Stimulated activated CD4-positive, alpha-beta T cell treated with anti-CD3 and anti-CD28 coated beads, Interleukin-2, amount 100 ng/mL, for 4 hours (primary cell): ENCODE measurements at regions not wholly inside any gene's neighbourhood (a gene's known extent, or its start where the extent isn't known, plus 50 kb on each side); places are given as distances from the start of the nearest gene placed in this dataset.

Experiments used
- DNase-seq: peaks from one replicate; pipeline ENCODE4 v3.0.0-alpha.2; 2020; ENCODE audit warnings: low read depth

GRCh38 chr10:90328896-90329295, 528.9 kb downstream of the HTR7 start:
- no peak for DNase-seq

DNA sequence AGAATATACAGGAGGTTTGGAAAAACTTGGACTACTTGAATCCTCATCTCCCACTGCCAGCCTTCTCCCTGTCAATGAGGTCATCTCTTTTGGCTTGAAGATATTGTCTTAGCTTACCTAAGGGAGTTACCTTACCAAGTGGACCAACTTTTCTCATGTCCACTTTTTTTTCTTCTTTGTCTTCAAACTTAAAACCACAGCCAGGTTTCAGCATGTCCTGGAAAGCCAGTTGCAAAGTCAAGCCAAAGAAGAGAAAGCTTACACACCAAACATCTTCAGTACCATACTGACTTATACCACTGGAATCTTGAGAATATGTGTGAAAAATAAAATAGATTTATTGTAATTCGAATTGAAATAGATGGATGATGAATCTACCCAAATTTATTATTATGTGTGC, 520.5 kb downstream of the HTR7 start:
- DNase-seq, result no peak

DNA sequence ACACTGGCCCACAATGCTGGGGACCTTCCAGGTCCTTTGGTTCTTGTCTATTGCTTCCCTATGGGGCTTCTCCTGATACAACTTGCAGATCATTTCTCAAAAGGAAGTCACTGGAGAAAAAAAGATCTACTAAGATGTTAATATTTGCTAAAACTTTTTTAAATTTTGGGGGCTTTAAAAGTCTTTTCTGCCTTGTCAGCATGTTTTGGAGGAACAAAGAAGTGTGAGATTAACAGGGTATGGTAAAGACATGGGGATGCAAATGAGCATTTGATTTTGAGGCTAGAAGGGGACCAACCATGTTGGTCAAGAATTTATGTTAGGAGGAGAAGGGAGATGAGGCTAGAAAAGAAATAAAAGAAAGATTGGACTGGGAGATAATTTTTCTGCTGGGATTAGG, 515.4 kb downstream of the HTR7 start:
- no peak for DNase-seq

DNA sequence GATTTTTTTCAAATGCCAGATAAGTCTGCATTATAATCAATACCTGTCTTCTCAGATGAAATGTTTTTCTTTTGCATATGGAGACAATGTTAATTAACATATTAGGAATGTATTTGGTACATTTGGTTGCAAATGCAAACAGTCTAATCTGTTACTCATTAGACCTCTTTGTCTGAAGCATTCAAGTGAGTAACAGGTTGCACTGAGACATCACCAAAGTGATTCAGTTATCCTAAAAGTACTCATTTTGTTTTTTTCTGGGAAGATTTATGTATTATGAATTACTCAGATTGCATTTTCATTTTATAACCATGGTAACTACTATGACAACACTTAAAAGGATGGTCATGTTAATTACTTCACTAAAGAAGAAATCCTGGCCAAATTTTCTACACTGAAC, 513.6 kb downstream of the HTR7 start:
- no peak for DNase-seq

DNA sequence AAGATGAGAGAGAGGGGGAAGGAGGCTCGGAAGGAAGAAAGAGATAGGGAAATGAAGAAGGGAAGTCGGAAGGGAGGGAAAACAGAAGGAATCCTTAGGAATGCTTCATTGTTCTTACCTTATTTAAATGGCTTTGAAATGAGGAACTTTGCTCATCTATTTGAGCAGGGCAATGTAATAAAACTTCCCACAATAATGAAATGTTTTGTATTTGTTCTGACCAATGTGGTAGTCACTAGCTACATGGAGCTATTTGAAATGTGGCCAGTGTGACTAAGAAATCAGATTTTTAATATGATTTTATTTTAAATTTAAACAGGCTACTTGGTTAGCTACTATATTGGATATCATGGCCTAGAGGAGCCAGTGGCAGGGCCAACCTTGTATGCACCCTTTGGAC, 510.6 kb downstream of the HTR7 start:
- no peak for DNase-seq

- DNase-seq, result no peak
These were observed 507.7 kb downstream of the HTR7 start for GRCh38 chr10:90350122-90350521.

GRCh38 chr10:90352288-90352687, 505.6 kb downstream of the HTR7 start:
- DNase-seq, result no peak

GRCh38 chr10:90354914-90355313, 502.9 kb downstream of the HTR7 start:
- no peak for DNase-seq

GRCh38 chr10:90363799-90364483, 493.9 kb downstream of the HTR7 start:
- no peak for DNase-seq

- no peak for DNase-seq
These were observed 485.4 kb downstream of the HTR7 start for GRCh38 chr10:90372451-90372850.

- no peak for DNase-seq
These were observed 483.9 kb downstream of the HTR7 start for GRCh38 chr10:90373911-90374310.

GRCh38 chr10:90378524-90379076, 479.2 kb downstream of the HTR7 start:
- DNase-seq, result no peak

DNA sequence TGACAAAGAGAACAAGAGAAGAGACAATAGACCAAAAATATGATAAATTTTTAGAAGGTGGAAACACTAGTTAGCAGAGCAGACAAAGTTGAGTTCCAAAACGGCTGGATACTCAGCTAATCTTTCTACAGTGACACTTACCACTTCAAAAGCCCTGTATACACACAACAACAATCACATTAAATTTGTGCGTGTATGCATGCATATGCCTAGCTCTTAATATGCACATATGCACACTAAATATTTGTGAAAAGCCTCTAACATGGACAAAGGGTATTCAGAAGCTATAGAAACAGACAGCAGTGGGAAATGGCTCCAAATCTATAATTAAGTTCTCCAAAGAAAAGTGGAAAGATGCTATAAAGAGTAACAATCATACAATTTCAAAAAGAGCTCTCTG, 476.4 kb downstream of the HTR7 start:
- no peak for DNase-seq

- DNase-seq, result no peak
These were observed 468.0 kb downstream of the HTR7 start for GRCh38 chr10:90389876-90390275.

DNA sequence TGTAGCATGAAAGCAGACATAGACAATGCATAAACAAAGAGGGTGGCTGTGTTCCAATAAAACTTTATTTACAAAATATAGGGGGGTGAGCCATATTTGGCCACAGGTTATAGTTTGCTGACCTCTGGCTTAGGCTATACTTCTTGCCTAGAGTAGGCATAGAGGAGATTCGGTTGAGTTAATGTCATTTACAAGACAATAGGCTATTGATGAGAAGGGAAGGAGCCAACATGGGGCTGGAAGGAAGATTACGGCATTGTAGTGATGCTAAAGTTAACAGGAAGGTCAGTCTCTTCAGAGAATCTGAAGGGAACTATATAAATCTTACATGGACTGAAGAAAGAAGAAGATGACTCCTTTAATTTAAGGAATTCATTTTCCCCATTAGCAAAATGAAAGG, 463.5 kb downstream of the HTR7 start:
- no peak for DNase-seq

DNA sequence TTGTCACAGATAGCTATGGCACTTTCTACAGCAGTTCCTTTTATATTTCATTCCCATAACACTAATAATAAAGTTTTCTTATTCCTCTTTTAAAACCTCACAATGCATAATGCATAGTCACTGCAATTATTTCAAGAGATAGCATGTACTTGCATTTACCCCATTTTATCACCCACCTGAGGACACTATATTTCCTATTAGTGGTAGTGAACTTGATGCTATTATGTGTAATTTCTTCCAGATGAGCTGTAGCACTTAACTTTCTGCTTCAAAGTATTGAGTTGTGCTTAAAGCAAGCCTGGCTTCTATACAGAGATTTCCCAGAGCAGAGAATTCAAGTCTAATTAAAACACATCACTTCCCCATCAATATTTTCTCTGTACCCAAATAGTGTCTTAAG, 461.1 kb downstream of the HTR7 start:
- no peak for DNase-seq

- DNase-seq, result no peak
These were observed 459.3 kb downstream of the HTR7 start for GRCh38 chr10:90398566-90398965.

- DNase-seq, result no peak
These were observed 458.1 kb downstream of the HTR7 start for GRCh38 chr10:90399782-90400181.

GRCh38 chr10:90403211-90404000, 454.4 kb downstream of the HTR7 start:
- DNase-seq, result no peak

GRCh38 chr10:90407131-90407530, 450.7 kb downstream of the HTR7 start:
- DNase-seq, result no peak

GRCh38 chr10:90407851-90408250, 450.0 kb downstream of the HTR7 start:
- DNase-seq, result no peak

DNA sequence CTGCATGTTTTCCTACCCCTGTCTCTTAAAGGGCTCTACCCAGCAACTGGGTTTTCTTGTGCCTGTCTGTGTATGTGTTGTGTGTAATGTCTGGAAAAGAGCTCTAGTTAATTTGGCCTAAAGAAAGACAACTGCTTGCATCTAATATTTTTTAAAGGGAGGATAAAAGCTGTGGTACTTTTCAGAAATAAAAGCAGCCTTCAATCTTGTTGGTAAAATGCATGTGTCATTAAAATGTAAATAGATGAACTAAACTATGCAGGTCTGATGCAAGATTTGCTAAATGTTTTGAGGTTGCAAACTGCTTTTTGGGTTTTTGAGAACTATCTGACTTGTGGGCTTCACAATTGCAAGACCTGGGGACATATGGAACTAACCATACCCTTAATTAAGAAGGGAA, 445.3 kb downstream of the HTR7 start:
- DNase-seq, result no peak

DNA sequence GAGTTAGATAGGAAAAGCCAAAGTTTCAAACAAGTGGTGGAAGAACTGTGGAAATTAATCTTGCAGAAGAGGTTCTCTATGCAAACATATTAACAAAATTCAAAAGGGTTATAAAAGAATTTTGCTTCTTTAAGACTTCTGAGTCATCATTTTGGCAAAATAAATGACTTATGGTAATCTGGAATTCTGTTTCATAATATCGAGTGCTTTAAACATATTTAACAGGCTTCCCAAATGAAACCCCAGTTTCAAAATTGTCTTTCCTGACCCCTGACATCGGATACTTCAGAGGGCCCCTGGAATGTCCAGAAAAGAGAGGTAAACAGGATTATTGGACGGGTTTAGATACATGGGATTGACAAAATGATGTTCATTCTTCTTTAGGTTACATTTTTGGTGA, 444.6 kb downstream of the HTR7 start:
- no peak for DNase-seq

- no peak for DNase-seq
These were observed 442.9 kb downstream of the HTR7 start for GRCh38 chr10:90414926-90415325.
